Caki2 (cell line): ENCODE measurements at regions not wholly inside any gene's neighbourhood (a gene's known extent, or its start where the extent isn't known, plus 50 kb on each side); places are given as distances from the start of the nearest gene placed in this dataset.
"Not testable (repeated sequence)": the region's sequence is repeated elsewhere in the genome, so short reads cannot be mapped to it uniquely, and the experiment has no call there.

Experiments used
- DNase-seq: peaks from one replicate; pipeline ENCODE4 v3.0.0-alpha.2; 2015; ENCODE audit warnings: low read depth
- in situ Hi-C: cut with HindIII; loops from 2 replicates; pipeline ENCODE4 v1.10.0; 2016; ENCODE audit warnings: low sequenced_read_pairs, low pct_unique_long_range_greater_than_20kb, mixed read lengths

- in situ Hi-C loops = no loop called here
- DNase-seq = no peak
Observed at GRCh38 chr1:115160728-115161127, 71.4 kb upstream of the TSPAN2 start.

- in situ Hi-C loops = no loop called here
- DNase-seq = no peak
Observed at GRCh38 chr1:115159958-115160357, 70.7 kb upstream of the TSPAN2 start.

DNA sequence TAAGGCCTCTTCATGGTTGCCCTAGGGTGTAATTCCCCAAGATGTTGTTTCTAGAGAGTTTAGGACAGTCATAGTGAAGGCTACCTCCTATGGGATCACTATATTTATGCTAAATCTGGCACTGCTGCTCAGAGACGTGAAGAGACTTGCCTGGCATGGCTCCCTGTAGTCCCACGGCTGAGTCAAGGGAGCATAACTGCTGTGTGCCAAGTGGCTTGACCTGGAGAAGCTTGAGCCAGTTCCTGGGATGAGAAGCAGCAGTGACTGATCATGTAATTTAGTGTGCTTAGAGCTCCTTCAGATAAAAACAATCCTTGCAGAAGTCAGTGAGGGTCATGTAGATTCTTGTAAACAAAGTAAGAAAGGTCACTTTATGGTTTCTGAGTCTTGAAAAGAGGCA, 68.9 kb upstream of the TSPAN2 start:
- in situ Hi-C loops = no loop called here
- DNase-seq = no peak

- no peak for DNase-seq
- in situ Hi-C loops = no loop called here
Observed at GRCh38 chr1:115156826-115157468, 67.6 kb upstream of the TSPAN2 start.

DNA sequence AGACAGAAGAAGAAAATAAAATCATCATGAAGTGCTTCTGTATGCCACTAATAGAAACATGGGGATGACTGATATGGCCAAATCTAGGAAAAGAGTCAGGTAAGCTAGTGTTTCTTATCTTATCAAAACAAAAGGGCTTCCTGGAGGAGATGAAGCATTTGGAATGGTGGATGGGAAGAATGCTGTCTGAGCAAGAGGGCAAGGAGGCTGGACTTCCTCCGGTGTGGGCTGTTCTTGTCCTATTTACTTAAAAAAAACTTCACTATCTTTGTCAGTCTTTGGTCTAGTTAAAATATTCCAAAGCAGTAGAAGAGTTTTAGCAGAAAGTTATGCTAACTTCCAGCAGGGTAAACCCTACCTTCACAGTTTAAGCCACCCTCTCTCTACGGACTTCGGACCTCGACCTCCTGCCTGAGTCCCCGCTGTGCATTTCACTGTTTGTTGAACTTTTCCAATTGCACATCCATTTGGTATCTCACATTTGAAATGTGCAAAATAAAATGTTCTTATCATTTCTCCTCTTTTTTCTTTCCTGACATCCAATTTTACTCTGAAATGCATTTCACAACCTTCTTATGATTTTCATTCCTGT, 64.8 kb upstream of the TSPAN2 start:
- in situ Hi-C loops = no loop called here

DNA sequence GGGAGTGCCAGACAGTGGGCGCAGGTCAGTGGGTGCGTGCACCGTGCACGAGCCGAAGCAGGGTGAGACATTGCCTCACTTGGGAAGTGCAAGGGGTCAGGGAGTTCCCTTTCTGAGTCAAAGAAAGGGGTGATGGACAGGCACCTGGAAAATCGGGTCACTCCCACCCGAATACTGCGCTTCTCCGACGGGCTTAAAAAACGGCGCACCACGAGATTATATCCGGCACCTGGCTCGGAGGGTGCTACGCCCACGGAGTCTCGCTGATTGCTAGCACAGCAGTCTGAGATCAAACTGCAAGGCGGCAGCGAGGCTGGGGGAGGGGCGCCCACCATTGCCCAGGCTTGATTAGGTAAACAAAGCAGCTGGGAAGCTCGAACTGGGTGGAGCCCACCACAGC, 58.6 kb upstream of the TSPAN2 start:
- in situ Hi-C loops, DNase-seq: not testable (repeated sequence)

More for the DNA sequence above, 64.8 kb upstream of the TSPAN2 start:
- no peak for DNase-seq

DNA sequence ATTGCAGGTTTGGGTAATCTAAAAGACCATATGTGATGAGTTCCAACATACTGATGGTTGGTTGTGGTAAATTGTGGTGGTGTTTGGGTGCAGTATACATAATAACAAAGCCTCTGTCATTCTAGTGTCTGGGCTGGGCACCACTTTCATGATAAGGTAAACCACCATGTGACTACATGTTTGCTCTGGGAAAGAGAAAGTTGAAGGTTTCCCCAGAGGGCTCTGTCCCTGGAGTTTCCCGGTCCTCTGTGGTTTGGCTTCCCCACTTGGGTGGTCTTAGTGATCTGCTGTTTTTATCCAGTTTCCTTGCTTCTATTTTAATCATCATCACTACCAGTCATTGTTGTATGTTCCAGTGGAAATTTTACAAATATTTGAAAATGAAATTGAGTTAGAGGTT, 55.9 kb upstream of the TSPAN2 start:
- DNase-seq = no peak
- in situ Hi-C loops = no loop called here

- no peak for DNase-seq
- in situ Hi-C loops = no loop called here
Observed at GRCh38 chr1:115144176-115144575, 54.9 kb upstream of the TSPAN2 start.

- in situ Hi-C loops = no loop called here
- DNase-seq = no peak
Observed at GRCh38 chr1:115142616-115143015, 53.3 kb upstream of the TSPAN2 start.

GRCh38 chr1:115141145-115141454, 51.8 kb upstream of the TSPAN2 start:
- in situ Hi-C loops = no loop called here
- DNase-seq = no peak

- in situ Hi-C loops = no loop called here
- DNase-seq = no peak
Observed at GRCh38 chr1:115140442-115141144, 51.3 kb upstream of the TSPAN2 start.

GRCh38 chr1:115139381-115139780, 50.1 kb upstream of the TSPAN2 start:
- in situ Hi-C loops = no loop called here
- no peak for DNase-seq
